ENCODE measurements at regions not wholly inside any gene's neighbourhood (a gene's known extent, or its start where the extent isn't known, plus 50 kb on each side); places are given as distances from the start of the nearest gene placed in this dataset.
A peak's percentile ranks its signal among the peaks of the same experiment; 100 is the strongest.

DNA sequence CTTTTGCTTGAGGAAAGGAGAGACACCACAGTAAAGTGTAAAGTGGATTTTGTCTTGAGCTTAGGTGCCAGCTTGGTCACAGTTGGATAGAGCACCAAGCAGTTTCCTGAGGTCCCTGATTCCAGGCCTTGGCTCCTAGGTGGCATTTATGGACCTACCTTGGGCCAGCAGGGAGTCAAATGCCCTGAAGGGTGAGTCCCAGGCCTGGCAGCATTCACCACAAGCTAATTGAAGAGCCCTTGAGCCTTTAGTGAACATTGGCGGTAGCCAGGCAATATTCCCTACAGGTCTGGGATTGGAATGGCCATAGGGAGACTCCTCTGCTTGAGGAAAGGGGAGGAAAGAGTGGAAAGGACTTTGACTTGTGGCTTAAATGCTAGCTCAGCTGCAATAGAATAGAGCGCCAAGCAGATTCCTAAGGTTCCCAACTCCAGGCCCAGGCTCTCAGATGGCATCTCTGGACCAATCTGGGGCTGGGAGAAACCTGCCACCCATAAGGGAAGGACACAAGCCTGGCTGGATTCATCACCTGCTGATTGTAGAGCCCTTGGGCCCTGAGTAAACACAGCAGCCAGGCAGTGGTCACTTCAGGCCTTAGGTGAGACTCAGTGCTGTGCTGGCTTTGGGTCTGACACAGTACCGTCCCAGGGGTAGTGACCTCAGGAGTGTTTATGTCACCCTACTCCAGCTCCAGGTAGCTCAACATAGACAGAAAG, 137.5 kb upstream of the OTOS start:
- Mint-ChIP-seq H3K9me3 (ENCODE audit: low read depth) (peaks cover 28% of the 10 kb centered on the region), H3K27ac (ENCODE audit: unreplicated experiment) (no peak overlapping the region), H3K4me1 (ENCODE audit: low read depth) (peaks cover 36% of the 10 kb centered on the region), H3K27me3 (ENCODE audit: low read depth) (peaks cover 6% of the 10 kb centered on the region), H3K36me3 (ENCODE audit: low read depth) (peaks cover 7% of the 10 kb centered on the region), H3K4me3 (ENCODE audit: unreplicated experiment) (no peak overlapping the region)
- TF ChIP-seq, protein P1, sequence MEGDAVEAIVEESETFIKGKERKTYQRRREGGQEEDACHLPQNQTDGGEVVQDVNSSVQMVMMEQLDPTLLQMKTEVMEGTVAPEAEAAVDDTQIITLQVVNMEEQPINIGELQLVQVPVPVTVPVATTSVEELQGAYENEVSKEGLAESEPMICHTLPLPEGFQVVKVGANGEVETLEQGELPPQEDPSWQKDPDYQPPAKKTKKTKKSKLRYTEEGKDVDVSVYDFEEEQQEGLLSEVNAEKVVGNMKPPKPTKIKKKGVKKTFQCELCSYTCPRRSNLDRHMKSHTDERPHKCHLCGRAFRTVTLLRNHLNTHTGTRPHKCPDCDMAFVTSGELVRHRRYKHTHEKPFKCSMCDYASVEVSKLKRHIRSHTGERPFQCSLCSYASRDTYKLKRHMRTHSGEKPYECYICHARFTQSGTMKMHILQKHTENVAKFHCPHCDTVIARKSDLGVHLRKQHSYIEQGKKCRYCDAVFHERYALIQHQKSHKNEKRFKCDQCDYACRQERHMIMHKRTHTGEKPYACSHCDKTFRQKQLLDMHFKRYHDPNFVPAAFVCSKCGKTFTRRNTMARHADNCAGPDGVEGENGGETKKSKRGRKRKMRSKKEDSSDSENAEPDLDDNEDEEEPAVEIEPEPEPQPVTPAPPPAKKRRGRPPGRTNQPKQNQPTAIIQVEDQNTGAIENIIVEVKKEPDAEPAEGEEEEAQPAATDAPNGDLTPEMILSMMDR (IDR thresholded peaks at IDR 0.05), result no peak
- no peak for DNase-seq (ENCODE audit: low spot score)

DNA sequence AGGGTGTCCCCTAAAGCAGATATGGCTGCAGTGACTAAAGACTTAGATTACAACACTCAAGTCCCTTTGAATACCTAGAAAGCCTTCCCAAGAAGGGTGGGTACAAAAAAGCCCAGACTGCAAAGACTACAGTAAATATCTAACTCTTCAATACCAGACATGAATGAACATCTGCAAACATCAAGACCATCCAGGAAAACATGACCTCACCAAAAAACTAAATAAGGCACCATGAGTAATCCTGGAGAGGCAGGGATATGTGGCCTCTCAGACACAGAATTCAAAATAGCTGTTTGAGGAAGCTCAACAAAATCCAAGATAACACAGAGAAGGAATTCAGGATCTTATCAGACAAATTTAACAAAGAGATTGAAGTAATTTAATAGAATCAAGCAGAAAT, 138.2 kb upstream of the OTOS start:
- Mint-ChIP-seq H3K4me3 (ENCODE audit: unreplicated experiment) (no peak overlapping the region), H3K27ac (ENCODE audit: unreplicated experiment) (peak overlapping the region; percentile 6), H3K4me1 (ENCODE audit: low read depth) (peaks cover 36% of the 10 kb centered on the region), H3K27me3 (ENCODE audit: low read depth) (peaks cover 7% of the 10 kb centered on the region), H3K36me3 (ENCODE audit: low read depth) (peaks cover 7% of the 10 kb centered on the region), H3K9me3 (ENCODE audit: low read depth) (peaks cover 31% of the 10 kb centered on the region)
- TF ChIP-seq, protein P1 (IDR thresholded peaks at IDR 0.05), result no peak
- DNase-seq (ENCODE audit: low spot score), result no peak

DNA sequence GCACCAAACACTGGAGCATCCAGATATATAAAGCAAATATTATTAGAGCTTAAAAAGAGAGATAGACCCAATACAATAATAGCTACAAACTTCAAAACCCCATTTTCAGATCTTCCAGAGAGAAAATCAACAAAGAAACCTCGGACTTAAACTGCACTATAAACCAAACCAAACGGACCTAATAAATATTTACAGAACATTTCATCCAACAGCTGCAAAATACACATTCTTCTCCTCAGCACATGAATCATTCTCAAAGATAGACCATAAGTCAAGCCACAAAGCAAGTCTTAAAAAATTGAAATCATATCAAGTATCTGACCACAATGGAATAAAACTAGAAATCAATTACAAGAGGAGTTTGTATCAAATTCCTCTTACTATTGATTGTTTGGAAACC, 140.2 kb upstream of the OTOS start:
- H3K4me1 Mint-ChIP-seq (ENCODE audit: low read depth), result peaks cover 32% of the 10 kb centered on the region
- DNase-seq (ENCODE audit: low spot score), result no peak
- peaks cover 7% of the 10 kb centered on the region for H3K36me3 Mint-ChIP-seq (ENCODE audit: low read depth)
- TF ChIP-seq, protein P1 (IDR thresholded peaks at IDR 0.05), result no peak
- H3K9me3 Mint-ChIP-seq (ENCODE audit: low read depth), result peaks cover 34% of the 10 kb centered on the region
- no peak overlapping the region for H3K27ac Mint-ChIP-seq (ENCODE audit: unreplicated experiment)
- peaks cover 6% of the 10 kb centered on the region for H3K27me3 Mint-ChIP-seq (ENCODE audit: low read depth)
- no peak overlapping the region for H3K4me3 Mint-ChIP-seq (ENCODE audit: unreplicated experiment)

DNA sequence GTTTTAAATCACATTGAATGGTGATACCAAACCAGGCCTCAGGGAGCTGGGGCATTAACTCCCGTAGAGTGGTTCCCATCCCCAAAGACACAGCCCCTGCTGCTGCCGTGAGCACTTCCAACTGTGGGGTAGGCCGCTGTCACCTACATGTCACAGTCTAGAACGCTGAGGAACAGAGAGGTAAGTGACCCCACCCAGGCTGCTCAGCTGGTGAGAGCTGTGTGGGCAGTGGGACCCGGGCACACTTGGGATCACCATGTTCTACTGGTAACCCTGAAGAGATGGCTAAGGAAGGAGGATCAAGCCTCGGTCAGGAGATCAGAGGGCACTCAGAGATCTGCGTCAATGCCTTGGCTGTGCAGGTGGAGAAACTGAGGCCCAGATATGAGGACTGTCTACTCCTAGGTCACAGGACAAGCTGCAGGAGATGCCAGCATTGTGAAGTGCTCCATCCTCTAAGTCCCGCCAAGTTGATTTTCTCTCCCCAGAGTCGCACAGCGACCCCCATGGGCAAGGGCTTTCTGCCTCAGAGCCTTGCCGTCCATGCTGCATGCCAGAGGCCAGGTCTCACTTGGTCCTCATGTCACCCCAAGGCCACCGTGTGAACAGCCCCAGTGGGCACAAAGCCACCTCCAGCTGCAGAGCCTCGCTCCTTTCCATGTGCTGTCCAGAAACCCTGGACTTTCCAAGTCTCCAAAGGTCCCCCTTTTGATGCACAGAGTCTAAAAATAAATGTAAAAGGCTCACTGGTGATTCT, 144.2 kb upstream of the OTOS start:
- TF ChIP-seq, protein P1 (IDR thresholded peaks at IDR 0.05), result no peak
- H3K27ac Mint-ChIP-seq (ENCODE audit: unreplicated experiment), result no peak overlapping the region
- peaks cover 6% of the 10 kb centered on the region for H3K27me3 Mint-ChIP-seq (ENCODE audit: low read depth)
- DNase-seq (ENCODE audit: low spot score), result no peak
- no peaks in the 10 kb centered on the region for H3K4me1 Mint-ChIP-seq (ENCODE audit: low read depth)
- peaks cover 24% of the 10 kb centered on the region for H3K9me3 Mint-ChIP-seq (ENCODE audit: low read depth)
- peaks cover 3% of the 10 kb centered on the region for H3K36me3 Mint-ChIP-seq (ENCODE audit: low read depth)
- H3K4me3 Mint-ChIP-seq (ENCODE audit: unreplicated experiment), result no peak overlapping the region

DNA sequence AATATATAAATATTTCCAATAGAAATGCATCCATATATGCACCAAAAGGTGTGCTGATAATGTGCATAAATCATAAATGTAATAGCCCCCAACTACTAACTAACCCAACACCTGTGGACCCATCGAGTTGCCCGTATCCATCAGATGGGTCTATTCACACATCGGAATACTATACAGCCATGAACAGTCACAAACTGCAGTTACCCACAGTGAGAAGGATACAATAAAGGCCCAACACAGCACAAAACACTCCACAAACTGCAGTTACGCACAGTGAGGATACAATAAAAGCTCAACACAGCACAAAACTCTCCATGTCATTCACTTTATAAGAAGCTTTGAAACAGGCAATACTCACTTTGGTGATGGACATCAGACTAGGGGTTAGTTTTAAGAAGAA, 145.3 kb upstream of the OTOS start:
- peaks cover 6% of the 10 kb centered on the region for H3K27me3 Mint-ChIP-seq (ENCODE audit: low read depth)
- H3K9me3 Mint-ChIP-seq (ENCODE audit: low read depth), result peaks cover 21% of the 10 kb centered on the region
- H3K4me3 Mint-ChIP-seq (ENCODE audit: unreplicated experiment), result no peak overlapping the region
- TF ChIP-seq, protein P1 (IDR thresholded peaks at IDR 0.05), result no peak
- H3K36me3 Mint-ChIP-seq (ENCODE audit: low read depth), result peaks cover 3% of the 10 kb centered on the region
- no peak overlapping the region for H3K27ac Mint-ChIP-seq (ENCODE audit: unreplicated experiment)
- no peak for DNase-seq (ENCODE audit: low spot score)
- no peaks in the 10 kb centered on the region for H3K4me1 Mint-ChIP-seq (ENCODE audit: low read depth)
